ENCODE measurements at regions not wholly inside any gene's neighbourhood (a gene's known extent, or its start where the extent isn't known, plus 50 kb on each side); places are given as distances from the start of the nearest gene placed in this dataset.
"Not testable (repeated sequence)": the region's sequence is repeated elsewhere in the genome, so short reads cannot be mapped to it uniquely, and the experiment has no call there.

DNA sequence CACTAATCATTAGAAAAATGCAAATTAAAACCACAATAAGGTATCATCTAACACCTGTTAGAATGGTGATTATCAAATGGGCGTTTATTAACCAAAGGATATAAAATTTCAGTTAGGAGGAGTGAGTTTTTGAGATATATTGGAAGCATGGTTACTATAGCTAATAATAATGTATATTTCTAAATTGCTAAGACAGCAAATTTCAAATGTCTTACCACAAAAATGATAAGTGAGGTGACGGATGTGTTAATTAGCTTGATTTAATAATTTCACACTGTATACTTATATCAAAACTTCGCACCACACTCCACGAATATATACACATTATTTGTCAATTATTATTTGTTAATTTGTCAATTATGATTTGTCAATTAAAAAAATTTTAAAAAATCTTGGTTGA, 227.2 kb upstream of the DDX18 start:
- WGBS, result 91% methylated on average over 4 of the region's 4 CpGs
- Histone ChIP-seq H3K27me3 (ENCODE audit: control insufficient read depth in 2 of 2, insufficient read depth in 1 of 2, low read length in 1 of 2) (no peaks in the 10 kb centered on the region), H3K4me1 (ENCODE audit: control insufficient read depth in 2 of 2, insufficient read depth in 2 of 2, low read length in 2 of 2) (no peaks in the 10 kb centered on the region), H3K27ac (ENCODE audit: low read depth in 1 of 2, low read length in 1 of 2) (no peak overlapping the region), H3K36me3 (ENCODE audit: control insufficient read depth in 2 of 2, insufficient read depth in 2 of 2, low read length in 1 of 2) (no peaks in the 10 kb centered on the region), H3K9me3 (ENCODE audit: control insufficient read depth in 2 of 2, insufficient read depth in 1 of 2, low read length in 1 of 2) (no peaks in the 10 kb centered on the region), H3K4me3 (ENCODE audit: low read length in 2 of 2) (no peak overlapping the region)
- no peak for DNase-seq (ENCODE audit: low read depth in 6 of 9, low spot score in 9 of 9)

DNA sequence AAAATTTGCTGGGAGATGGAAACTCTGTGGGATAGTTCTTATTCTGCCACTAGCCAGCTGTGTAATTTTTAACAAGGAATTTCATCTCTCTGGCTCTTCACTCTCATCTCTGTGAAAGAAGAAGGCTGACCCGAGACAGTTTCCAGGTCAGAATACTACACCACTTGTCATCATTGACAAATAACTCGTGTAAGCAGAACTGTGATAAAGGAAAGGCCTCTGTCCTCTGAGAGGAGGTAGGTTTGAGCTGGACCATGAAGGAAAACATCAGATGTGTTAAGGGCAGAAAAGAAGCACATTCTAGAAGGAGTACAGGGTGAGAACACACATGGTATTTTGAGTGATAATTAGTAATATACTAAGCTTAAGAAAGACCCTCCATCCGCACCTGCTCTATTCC, 211.4 kb upstream of the DDX18 start:
- Histone ChIP-seq H3K4me3 (ENCODE audit: low read length in 2 of 2) (no peak overlapping the region), H3K9me3 (ENCODE audit: control insufficient read depth in 2 of 2, insufficient read depth in 1 of 2, low read length in 1 of 2) (no peaks in the 10 kb centered on the region), H3K36me3 (ENCODE audit: control insufficient read depth in 2 of 2, insufficient read depth in 2 of 2, low read length in 1 of 2) (no peaks in the 10 kb centered on the region), H3K27me3 (ENCODE audit: control insufficient read depth in 2 of 2, insufficient read depth in 1 of 2, low read length in 1 of 2) (no peaks in the 10 kb centered on the region), H3K4me1 (ENCODE audit: control insufficient read depth in 2 of 2, insufficient read depth in 2 of 2, low read length in 2 of 2) (no peaks in the 10 kb centered on the region), H3K27ac (ENCODE audit: low read depth in 1 of 2, low read length in 1 of 2) (no peak overlapping the region)
- DNase-seq (ENCODE audit: low read depth in 6 of 9, low spot score in 9 of 9), result no peak
- 82% methylated on average over 3 of the region's 3 CpGs for WGBS

DNA sequence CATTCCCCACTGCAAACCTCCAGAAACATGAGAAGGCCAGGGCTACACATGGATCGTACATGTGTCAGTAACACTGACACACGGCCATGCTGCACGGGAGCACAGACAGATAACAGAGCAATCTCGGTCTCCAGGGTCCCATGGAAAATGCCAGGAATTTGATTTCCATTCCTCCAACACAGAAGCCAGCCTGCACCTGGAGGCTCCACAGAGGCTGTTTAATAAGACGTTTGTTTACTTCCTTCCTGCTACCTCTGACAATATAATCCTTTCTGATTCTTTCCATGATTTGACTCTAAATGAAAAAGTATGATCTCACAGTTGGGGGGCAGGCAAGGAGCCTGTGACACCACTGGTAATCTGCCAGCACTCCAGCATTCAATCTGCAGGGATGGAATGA, 210.9 kb upstream of the DDX18 start:
- no peak overlapping the region for H3K4me3 ChIP-seq (ENCODE audit: low read length in 2 of 2)
- 64% methylated on average over 5 of the region's 5 CpGs for WGBS
- H3K4me1 ChIP-seq (ENCODE audit: control insufficient read depth in 2 of 2, insufficient read depth in 2 of 2, low read length in 2 of 2), result no peaks in the 10 kb centered on the region
- no peaks in the 10 kb centered on the region for H3K27me3 ChIP-seq (ENCODE audit: control insufficient read depth in 2 of 2, insufficient read depth in 1 of 2, low read length in 1 of 2)
- H3K27ac ChIP-seq (ENCODE audit: low read depth in 1 of 2, low read length in 1 of 2), result no peak overlapping the region
- H3K9me3 ChIP-seq (ENCODE audit: control insufficient read depth in 2 of 2, insufficient read depth in 1 of 2, low read length in 1 of 2), result no peaks in the 10 kb centered on the region
- no peaks in the 10 kb centered on the region for H3K36me3 ChIP-seq (ENCODE audit: control insufficient read depth in 2 of 2, insufficient read depth in 2 of 2, low read length in 1 of 2)
- no peak for DNase-seq (ENCODE audit: low read depth in 6 of 9, low spot score in 9 of 9)

DNA sequence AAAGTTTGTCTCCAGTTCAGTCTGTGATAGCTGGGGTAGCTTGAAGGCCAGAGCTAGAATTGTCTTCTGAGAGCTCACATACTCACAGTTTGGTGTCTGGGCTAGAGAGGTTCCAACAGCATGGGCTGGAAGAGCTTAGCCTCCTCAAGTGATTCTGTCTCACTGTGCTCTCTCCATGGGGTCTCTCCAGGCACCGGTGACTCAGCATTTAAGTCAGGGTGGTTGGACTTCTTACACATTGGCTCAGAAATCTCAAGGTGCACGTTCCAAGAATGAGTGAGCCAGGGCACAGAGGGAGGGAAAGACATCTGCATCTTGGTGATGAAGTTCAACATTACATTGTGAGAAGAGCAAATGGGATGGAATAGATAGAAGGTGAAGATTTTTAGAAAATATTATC, 207.3 kb upstream of the DDX18 start:
- no peak for DNase-seq (ENCODE audit: low read depth in 6 of 9, low spot score in 9 of 9)
- H3K9me3 ChIP-seq (ENCODE audit: control insufficient read depth in 2 of 2, insufficient read depth in 1 of 2, low read length in 1 of 2), result no peaks in the 10 kb centered on the region

DNA sequence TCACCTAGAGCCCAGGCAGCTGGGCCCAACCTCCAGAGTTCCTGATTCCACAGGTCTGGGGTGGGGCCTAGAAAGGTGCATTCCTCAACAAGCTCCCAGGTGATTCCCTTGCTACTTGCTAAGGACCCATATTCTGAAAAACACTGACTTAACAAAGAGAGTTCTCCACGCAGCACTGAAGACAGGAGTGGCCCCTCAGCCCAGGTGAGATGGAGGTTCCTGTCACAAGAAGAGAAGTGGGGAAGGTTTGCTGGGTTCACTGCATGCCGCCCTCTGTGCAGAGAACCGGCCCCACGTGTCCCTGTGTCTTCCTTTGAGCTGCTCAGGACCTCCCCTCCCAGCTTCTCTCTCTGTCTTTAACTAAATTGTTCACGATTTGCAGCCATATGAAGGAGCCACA, 201.4 kb upstream of the DDX18 start:
- H3K27ac ChIP-seq (ENCODE audit: low read depth in 1 of 2, low read length in 1 of 2), result no peak overlapping the region
- no peak for DNase-seq (ENCODE audit: low read depth in 6 of 9, low spot score in 9 of 9)
- 71% methylated on average over 5 of the region's 5 CpGs for WGBS
- no peaks in the 10 kb centered on the region for H3K27me3 ChIP-seq (ENCODE audit: control insufficient read depth in 2 of 2, insufficient read depth in 1 of 2, low read length in 1 of 2)
- H3K36me3 ChIP-seq (ENCODE audit: control insufficient read depth in 2 of 2, insufficient read depth in 2 of 2, low read length in 1 of 2), result no peaks in the 10 kb centered on the region
- H3K4me1 ChIP-seq (ENCODE audit: control insufficient read depth in 2 of 2, insufficient read depth in 2 of 2, low read length in 2 of 2), result no peaks in the 10 kb centered on the region
- H3K9me3 ChIP-seq (ENCODE audit: control insufficient read depth in 2 of 2, insufficient read depth in 1 of 2, low read length in 1 of 2), result no peaks in the 10 kb centered on the region
- no peak overlapping the region for H3K4me3 ChIP-seq (ENCODE audit: low read length in 2 of 2)

More for the DNA sequence above, 207.3 kb upstream of the DDX18 start:
- Histone ChIP-seq H3K4me3 (ENCODE audit: low read length in 2 of 2) (no peak overlapping the region), H3K4me1 (ENCODE audit: control insufficient read depth in 2 of 2, insufficient read depth in 2 of 2, low read length in 2 of 2) (no peaks in the 10 kb centered on the region), H3K27ac (ENCODE audit: low read depth in 1 of 2, low read length in 1 of 2) (no peak overlapping the region), H3K27me3 (ENCODE audit: control insufficient read depth in 2 of 2, insufficient read depth in 1 of 2, low read length in 1 of 2) (no peaks in the 10 kb centered on the region), H3K36me3 (ENCODE audit: control insufficient read depth in 2 of 2, insufficient read depth in 2 of 2, low read length in 1 of 2) (no peaks in the 10 kb centered on the region)
- 88% methylated on average over 2 of the region's 2 CpGs for WGBS

DNA sequence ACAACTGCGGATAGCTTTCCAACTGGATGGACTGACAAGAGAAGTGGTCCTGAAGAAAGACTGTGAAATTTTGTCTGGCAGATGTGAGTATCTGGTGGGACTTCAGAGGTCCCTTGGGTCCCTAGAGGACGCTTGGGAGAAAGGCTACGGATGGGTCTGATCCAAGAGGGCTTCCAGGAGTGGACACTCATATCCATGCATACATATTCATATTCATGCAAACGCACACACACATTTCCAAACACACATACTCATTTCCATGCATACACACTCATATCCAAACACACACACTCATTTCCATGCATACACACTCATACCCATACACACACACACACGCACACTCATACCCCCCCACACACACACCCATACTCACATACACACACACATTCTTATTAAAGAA, 200.2 kb upstream of the DDX18 start:
- no peaks in the 10 kb centered on the region for H3K9me3 ChIP-seq (ENCODE audit: control insufficient read depth in 2 of 2, insufficient read depth in 1 of 2, low read length in 1 of 2)
- 93% methylated on average over 5 of the region's 5 CpGs for WGBS
- no peak for DNase-seq (ENCODE audit: low read depth in 6 of 9, low spot score in 9 of 9)
- no peaks in the 10 kb centered on the region for H3K27me3 ChIP-seq (ENCODE audit: control insufficient read depth in 2 of 2, insufficient read depth in 1 of 2, low read length in 1 of 2)
- H3K4me1 ChIP-seq (ENCODE audit: control insufficient read depth in 2 of 2, insufficient read depth in 2 of 2, low read length in 2 of 2), result no peaks in the 10 kb centered on the region
- H3K27ac ChIP-seq (ENCODE audit: low read depth in 1 of 2, low read length in 1 of 2), result no peak overlapping the region
- H3K36me3 ChIP-seq (ENCODE audit: control insufficient read depth in 2 of 2, insufficient read depth in 2 of 2, low read length in 1 of 2), result no peaks in the 10 kb centered on the region
- no peak overlapping the region for H3K4me3 ChIP-seq (ENCODE audit: low read length in 2 of 2)

DNA sequence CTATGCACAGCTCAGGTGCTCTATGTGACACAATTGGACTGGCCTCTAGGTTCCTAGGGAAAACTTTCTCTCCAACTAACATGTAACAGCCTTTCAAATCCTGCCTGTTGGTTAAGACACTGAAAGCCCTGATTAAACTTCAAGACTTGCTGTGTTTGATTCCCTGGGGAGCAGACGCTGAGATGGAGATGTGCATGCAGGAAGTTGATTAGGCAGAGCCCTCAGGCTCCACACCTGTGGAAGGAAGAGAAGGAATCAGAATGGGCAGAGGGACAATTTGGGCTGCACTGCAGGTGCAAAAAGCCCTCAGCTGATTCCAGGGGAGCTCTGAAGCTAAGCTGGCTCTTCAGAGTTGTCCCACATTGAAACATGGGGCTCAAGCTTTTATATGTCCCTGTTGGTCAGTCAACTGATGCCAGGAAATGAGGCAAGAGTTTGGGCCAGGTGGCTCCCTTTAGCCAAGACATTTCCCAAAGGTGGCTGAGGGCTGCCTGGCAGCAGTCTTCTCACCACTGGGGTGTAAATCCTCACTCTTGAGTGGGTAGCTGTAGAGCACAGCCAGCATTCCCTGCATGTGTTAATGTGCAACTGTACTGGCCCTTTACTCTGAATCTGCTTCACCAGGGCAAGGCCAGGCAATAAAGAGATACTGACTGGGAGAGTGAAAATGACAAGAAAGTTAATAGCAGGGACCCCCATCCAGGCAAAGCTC, 199.5 kb upstream of the DDX18 start:
- H3K4me3 ChIP-seq (ENCODE audit: low read length in 2 of 2), result no peak overlapping the region
- no peaks in the 10 kb centered on the region for H3K4me1 ChIP-seq (ENCODE audit: control insufficient read depth in 2 of 2, insufficient read depth in 2 of 2, low read length in 2 of 2)
- 76% methylated on average over 1 of the region's 1 CpG for WGBS
- no peaks in the 10 kb centered on the region for H3K9me3 ChIP-seq (ENCODE audit: control insufficient read depth in 2 of 2, insufficient read depth in 1 of 2, low read length in 1 of 2)
- H3K36me3 ChIP-seq (ENCODE audit: control insufficient read depth in 2 of 2, insufficient read depth in 2 of 2, low read length in 1 of 2), result no peaks in the 10 kb centered on the region
- DNase-seq (ENCODE audit: low read depth in 6 of 9, low spot score in 9 of 9), result no peak
- H3K27me3 ChIP-seq (ENCODE audit: control insufficient read depth in 2 of 2, insufficient read depth in 1 of 2, low read length in 1 of 2), result no peaks in the 10 kb centered on the region
- no peak overlapping the region for H3K27ac ChIP-seq (ENCODE audit: low read depth in 1 of 2, low read length in 1 of 2)

DNA sequence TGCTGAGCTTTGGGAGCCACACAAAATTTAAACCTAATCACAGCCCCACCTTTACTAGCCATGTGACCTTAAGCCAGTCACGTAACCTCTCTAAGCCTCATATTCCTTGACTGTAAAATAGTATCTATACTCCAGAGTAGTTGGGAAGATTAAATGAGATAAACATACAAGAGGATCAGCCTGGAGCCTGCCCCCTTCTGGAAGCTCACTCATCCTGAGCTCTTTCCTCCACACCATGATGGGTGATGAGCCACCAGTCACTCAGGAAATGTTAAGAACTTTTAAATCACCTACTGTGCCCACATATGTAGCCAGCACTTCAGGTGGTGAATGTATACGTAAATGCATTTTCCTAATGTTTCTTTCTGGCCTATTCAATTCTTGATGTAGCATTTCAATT, 195.9 kb upstream of the DDX18 start:
- no peaks in the 10 kb centered on the region for H3K4me1 ChIP-seq (ENCODE audit: control insufficient read depth in 2 of 2, insufficient read depth in 2 of 2, low read length in 2 of 2)
- H3K27ac ChIP-seq (ENCODE audit: low read depth in 1 of 2, low read length in 1 of 2), result no peak overlapping the region
- H3K9me3 ChIP-seq (ENCODE audit: control insufficient read depth in 2 of 2, insufficient read depth in 1 of 2, low read length in 1 of 2), result no peaks in the 10 kb centered on the region
- WGBS, result 96% methylated on average over 2 of the region's 2 CpGs
- no peak overlapping the region for H3K4me3 ChIP-seq (ENCODE audit: low read length in 2 of 2)
- H3K27me3 ChIP-seq (ENCODE audit: control insufficient read depth in 2 of 2, insufficient read depth in 1 of 2, low read length in 1 of 2), result no peaks in the 10 kb centered on the region
- no peak for DNase-seq (ENCODE audit: low read depth in 6 of 9, low spot score in 9 of 9)
- no peaks in the 10 kb centered on the region for H3K36me3 ChIP-seq (ENCODE audit: control insufficient read depth in 2 of 2, insufficient read depth in 2 of 2, low read length in 1 of 2)

DNA sequence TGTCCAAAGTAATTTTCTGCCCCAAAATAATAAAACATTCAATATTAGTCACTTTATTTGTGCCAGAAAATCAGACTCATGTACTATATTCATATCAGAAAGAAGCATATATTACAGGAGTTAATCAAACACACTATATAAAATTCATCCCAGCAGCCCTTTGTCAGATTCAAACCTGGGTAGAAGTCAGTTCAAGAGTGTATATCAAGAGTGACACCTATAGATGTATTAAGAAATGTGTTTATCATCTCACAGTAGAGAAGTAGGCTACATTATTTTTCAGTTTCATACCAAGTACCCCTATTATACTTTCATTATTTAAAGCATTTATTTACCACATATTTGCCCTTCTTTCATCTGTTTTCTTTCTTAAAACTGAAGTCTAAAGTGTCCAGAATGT, 193.2 kb upstream of the DDX18 start:
- H3K9me3 ChIP-seq (ENCODE audit: control insufficient read depth in 2 of 2, insufficient read depth in 1 of 2, low read length in 1 of 2), result no peaks in the 10 kb centered on the region
- DNase-seq (ENCODE audit: low read depth in 6 of 9, low spot score in 9 of 9), result no peak
- H3K4me1 ChIP-seq (ENCODE audit: control insufficient read depth in 2 of 2, insufficient read depth in 2 of 2, low read length in 2 of 2), result no peaks in the 10 kb centered on the region
- H3K36me3 ChIP-seq (ENCODE audit: control insufficient read depth in 2 of 2, insufficient read depth in 2 of 2, low read length in 1 of 2), result no peaks in the 10 kb centered on the region
- no peak overlapping the region for H3K4me3 ChIP-seq (ENCODE audit: low read length in 2 of 2)
- H3K27me3 ChIP-seq (ENCODE audit: control insufficient read depth in 2 of 2, insufficient read depth in 1 of 2, low read length in 1 of 2), result no peaks in the 10 kb centered on the region
- no peak overlapping the region for H3K27ac ChIP-seq (ENCODE audit: low read depth in 1 of 2, low read length in 1 of 2)

DNA sequence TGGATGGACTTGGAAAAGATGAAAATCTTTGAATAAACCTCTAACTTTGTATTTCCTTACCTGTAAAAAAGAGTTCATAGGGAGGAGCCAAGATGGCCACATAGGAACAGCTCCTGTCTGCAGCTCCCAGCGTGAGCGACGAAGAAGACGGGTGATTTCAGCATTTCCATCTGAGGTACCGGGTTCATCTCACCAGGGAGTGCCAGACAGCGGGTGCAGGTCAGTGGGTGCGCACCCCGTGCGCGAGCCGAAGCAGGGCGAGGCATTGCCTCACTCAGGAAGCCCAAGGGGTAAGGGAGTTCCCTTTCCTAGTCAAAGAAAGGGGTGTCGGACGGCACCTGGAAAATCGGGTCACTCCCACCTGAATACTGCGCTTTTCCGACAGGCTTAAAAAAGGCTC, 191.3 kb upstream of the DDX18 start:
- H3K36me3 ChIP-seq (ENCODE audit: control insufficient read depth in 2 of 2, insufficient read depth in 2 of 2, low read length in 1 of 2); H3K27me3 ChIP-seq (ENCODE audit: control insufficient read depth in 2 of 2, insufficient read depth in 1 of 2, low read length in 1 of 2); H3K9me3 ChIP-seq (ENCODE audit: control insufficient read depth in 2 of 2, insufficient read depth in 1 of 2, low read length in 1 of 2); H3K27ac ChIP-seq (ENCODE audit: low read depth in 1 of 2, low read length in 1 of 2); DNase-seq (ENCODE audit: low read depth in 6 of 9, low spot score in 9 of 9); H3K4me3 ChIP-seq (ENCODE audit: low read length in 2 of 2); H3K4me1 ChIP-seq (ENCODE audit: control insufficient read depth in 2 of 2, insufficient read depth in 2 of 2, low read length in 2 of 2): not testable (repeated sequence)
- WGBS, result 97% methylated on average over 17 of the region's 17 CpGs

Data from thymus (tissue), 11 donors.